ENCODE measurements at regions not wholly inside any gene's neighbourhood (a gene's known extent, or its start where the extent isn't known, plus 50 kb on each side); places are given as distances from the start of the nearest gene placed in this dataset.

DNA sequence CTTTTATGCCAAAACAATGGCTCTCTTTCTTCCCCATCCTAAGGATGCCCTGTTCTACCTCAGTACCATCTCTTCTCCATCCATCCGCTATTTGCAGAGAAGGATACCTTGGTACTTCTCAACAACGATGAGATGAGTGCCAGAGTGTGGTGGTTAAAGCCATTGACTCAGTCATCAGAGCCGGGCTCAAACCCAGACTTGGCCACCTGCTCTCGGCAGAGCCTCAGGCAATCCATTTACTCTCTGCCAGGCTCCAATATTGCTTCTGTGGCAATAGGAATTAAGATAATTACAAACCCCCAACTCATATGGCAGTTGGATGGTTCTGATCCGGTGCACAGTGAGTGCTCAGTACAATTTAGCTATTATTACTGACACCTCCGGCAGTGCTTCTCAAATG is 121.3 kb downstream of the PRLHR start:
- Mint-ChIP-seq H3K9me3 (no peaks in the 10 kb centered on the region), H3K27ac (no peak overlapping the region), H3K36me3 (no peaks in the 10 kb centered on the region), H3K4me3 (no peak overlapping the region), H3K27me3 (ENCODE audit: low read depth in 2 of 2) (peaks cover 16 to 24% of the 10 kb centered on the region in 2 donors), H3K4me1 (no peaks in the 10 kb centered on the region)
- no peaks in the 10 kb centered on the region for H3K36me3 ChIP-seq (ENCODE audit: control insufficient read depth, insufficient read depth, low read length)
- H3K4me3 ChIP-seq (ENCODE audit: low read length), result no peak overlapping the region
- intact Hi-C loops (cut with micrococcal nuclease), result no loop called here
- ATAC-seq, result no peak
- no peaks in the 10 kb centered on the region for H3K4me1 ChIP-seq (ENCODE audit: control insufficient read depth, insufficient read depth, low read length)
- WGBS (ENCODE audit: insufficient coverage), result 91% methylated on average over 6 of the region's 6 CpGs
- no peak for DNase-seq
- TF ChIP-seq, protein P1, sequence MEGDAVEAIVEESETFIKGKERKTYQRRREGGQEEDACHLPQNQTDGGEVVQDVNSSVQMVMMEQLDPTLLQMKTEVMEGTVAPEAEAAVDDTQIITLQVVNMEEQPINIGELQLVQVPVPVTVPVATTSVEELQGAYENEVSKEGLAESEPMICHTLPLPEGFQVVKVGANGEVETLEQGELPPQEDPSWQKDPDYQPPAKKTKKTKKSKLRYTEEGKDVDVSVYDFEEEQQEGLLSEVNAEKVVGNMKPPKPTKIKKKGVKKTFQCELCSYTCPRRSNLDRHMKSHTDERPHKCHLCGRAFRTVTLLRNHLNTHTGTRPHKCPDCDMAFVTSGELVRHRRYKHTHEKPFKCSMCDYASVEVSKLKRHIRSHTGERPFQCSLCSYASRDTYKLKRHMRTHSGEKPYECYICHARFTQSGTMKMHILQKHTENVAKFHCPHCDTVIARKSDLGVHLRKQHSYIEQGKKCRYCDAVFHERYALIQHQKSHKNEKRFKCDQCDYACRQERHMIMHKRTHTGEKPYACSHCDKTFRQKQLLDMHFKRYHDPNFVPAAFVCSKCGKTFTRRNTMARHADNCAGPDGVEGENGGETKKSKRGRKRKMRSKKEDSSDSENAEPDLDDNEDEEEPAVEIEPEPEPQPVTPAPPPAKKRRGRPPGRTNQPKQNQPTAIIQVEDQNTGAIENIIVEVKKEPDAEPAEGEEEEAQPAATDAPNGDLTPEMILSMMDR (IDR thresholded peaks at IDR 0.05), result no peak
- H3K9me3 ChIP-seq (ENCODE audit: control insufficient read depth, insufficient read depth, low read length), result no peaks in the 10 kb centered on the region
- H3K27me3 ChIP-seq (ENCODE audit: control insufficient read depth, insufficient read depth, low read length), result no peaks in the 10 kb centered on the region
- H3K27ac ChIP-seq (ENCODE audit: low read length), result no peak overlapping the region

DNA sequence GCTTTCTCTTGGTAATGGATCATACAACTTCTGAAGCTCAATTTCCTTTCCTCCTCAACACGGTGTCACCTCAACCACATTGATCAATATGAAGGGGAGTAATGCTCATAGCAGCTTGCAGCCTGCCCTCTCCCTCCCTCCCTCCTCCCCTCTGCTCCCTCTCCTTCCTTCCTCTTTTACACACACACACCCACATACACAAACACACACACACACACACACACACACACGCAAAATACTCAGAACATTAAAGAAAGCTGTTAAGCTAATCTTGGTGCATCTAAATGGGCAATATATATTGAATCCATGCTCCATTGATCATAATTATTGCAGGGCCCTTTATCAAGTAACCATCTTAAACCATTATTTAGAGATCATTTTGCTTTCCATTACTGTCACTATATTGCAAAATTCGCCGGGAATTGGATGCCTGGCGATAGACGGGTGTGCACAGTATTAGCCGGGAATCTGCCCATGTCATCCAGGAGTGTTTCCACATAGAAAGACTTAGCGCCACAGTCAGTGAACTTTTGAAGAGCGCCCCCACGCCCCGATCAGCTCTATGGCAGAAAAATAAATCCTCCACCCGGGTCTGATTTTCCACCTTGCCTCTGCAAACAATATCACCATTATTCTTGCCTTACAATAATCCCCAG is 122.0 kb downstream of the PRLHR start:
- H3K9me3 Mint-ChIP-seq, result no peaks in the 10 kb centered on the region
- intact Hi-C loops (cut with micrococcal nuclease), result no loop called here
- Histone ChIP-seq H3K4me1 (ENCODE audit: control insufficient read depth, insufficient read depth, low read length) (no peaks in the 10 kb centered on the region), H3K9me3 (ENCODE audit: control insufficient read depth, insufficient read depth, low read length) (no peaks in the 10 kb centered on the region), H3K27me3 (ENCODE audit: control insufficient read depth, insufficient read depth, low read length) (no peaks in the 10 kb centered on the region), H3K4me3 (ENCODE audit: low read length) (no peak overlapping the region), H3K27ac (ENCODE audit: low read length) (no peak overlapping the region), H3K36me3 (ENCODE audit: control insufficient read depth, insufficient read depth, low read length) (no peaks in the 10 kb centered on the region)
- H3K36me3 Mint-ChIP-seq, result no peaks in the 10 kb centered on the region
- H3K4me1 Mint-ChIP-seq, result no peaks in the 10 kb centered on the region
- TF ChIP-seq, protein P1 (IDR thresholded peaks at IDR 0.05), result no peak
- ATAC-seq (no peak), DNase-seq (no peak)
- WGBS (ENCODE audit: insufficient coverage), result 59% methylated on average over 12 of the region's 12 CpGs
- H3K27ac Mint-ChIP-seq, result no peak overlapping the region
- peaks cover 18 to 20% of the 10 kb centered on the region in 2 donors for H3K27me3 Mint-ChIP-seq (ENCODE audit: low read depth in 2 of 2)
- H3K4me3 Mint-ChIP-seq, result no peak overlapping the region

DNA sequence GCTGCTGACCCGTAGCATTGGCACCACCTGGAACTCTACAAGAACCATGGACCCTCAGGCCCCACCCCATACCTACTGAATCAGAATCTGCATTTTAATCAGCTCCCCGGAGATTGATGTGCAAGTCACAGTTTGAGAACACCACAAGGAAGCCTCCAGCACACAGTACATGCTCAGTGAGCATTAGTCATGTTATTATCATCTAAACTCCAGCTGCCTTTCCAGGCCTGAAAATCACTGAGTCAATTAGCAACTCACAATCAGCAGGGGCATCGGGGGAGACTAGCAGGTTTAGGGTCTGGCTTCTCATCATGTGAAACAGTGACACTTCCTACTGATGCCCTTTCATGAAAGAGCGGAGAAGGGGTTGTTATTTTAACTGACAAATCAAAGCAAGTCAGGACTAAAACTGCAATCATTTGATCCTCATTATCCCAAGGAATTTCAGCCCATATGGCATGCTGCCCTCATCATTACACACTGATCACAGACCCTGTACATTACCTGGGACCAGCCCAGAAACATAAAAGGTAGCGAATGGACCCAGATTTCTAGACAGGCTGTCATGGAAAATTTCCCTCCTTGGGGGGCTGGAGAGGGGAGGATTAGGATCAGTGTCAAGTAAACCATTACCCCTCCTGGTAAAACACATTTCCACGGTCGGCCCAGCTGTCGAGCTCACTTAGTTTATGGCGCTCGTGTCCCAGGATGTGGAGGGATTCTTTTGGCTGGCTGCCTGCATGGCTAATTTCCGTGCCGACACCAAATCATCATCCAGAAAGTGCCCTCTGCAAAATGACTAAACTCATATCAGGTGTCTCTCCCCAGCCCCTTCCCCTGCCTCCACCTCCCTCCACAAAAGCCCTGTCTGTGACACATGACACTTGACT is 122.8 kb downstream of the PRLHR start:
- TF ChIP-seq, protein P1 (IDR thresholded peaks at IDR 0.05), result no peak
- peaks cover 15 to 22% of the 10 kb centered on the region in 2 donors for H3K27me3 Mint-ChIP-seq (ENCODE audit: low read depth in 2 of 2)
- intact Hi-C loops (cut with micrococcal nuclease), result no loop called here
- no peak overlapping the region for H3K27ac Mint-ChIP-seq
- no peaks in the 10 kb centered on the region for H3K9me3 ChIP-seq (ENCODE audit: control insufficient read depth, insufficient read depth, low read length)
- no peaks in the 10 kb centered on the region for H3K9me3 Mint-ChIP-seq
- H3K36me3 Mint-ChIP-seq, result no peaks in the 10 kb centered on the region
- DNase-seq (no peak), ATAC-seq (no peak)
- 81% methylated on average over 12 of the region's 12 CpGs for WGBS (ENCODE audit: insufficient coverage)
- no peak overlapping the region for H3K4me3 ChIP-seq (ENCODE audit: low read length)
- H3K27me3 ChIP-seq (ENCODE audit: control insufficient read depth, insufficient read depth, low read length), result no peaks in the 10 kb centered on the region
- no peak overlapping the region for H3K27ac ChIP-seq (ENCODE audit: low read length)
- H3K36me3 ChIP-seq (ENCODE audit: control insufficient read depth, insufficient read depth, low read length), result no peaks in the 10 kb centered on the region
- no peaks in the 10 kb centered on the region for H3K4me1 ChIP-seq (ENCODE audit: control insufficient read depth, insufficient read depth, low read length)
- H3K4me1 Mint-ChIP-seq, result no peaks in the 10 kb centered on the region
- no peak overlapping the region for H3K4me3 Mint-ChIP-seq

Measured in natural killer cell (primary cell).